Heart left ventricle (tissue), 16 donors: ENCODE measurements at regions not wholly inside any gene's neighbourhood (a gene's known extent, or its start where the extent isn't known, plus 50 kb on each side); places are given as distances from the start of the nearest gene placed in this dataset.

ENCODE experiments used
- ATAC-seq, 4 donors: fragments of 200-7000 bp; cut with Tn5 transposase; one replicate each; pipeline ENCODE4 v1.9.1; 2020 to 2022; ENCODE audit warnings: moderate library complexity in 4 of 4, mild to moderate bottlenecking in 3 of 4, moderate number of reproducible peaks in 1 of 4
- DNase-seq, 5 donors: peaks; one replicate each; pipeline ENCODE4 v3.0.0-alpha.2; 2020
- H3K27ac ChIP-seq, 12 donors: fragments of 200-600 bp; sonication (generic) in 4 of 12; one replicate each; pipeline versions ENCODE4 v1.5.0 to v1.8.0; 2016 to 2022; ENCODE audit warnings: mild to moderate bottlenecking in 2 of 12
- H3K27me3 ChIP-seq, 9 donors: fragments of 200-600 bp; sonication (generic) in 2 of 9; one replicate each; pipeline versions ENCODE4 v1.5.1 to v1.8.0; 2016 to 2022; ENCODE audit warnings: mild to moderate bottlenecking in 3 of 9
- H3K36me3 ChIP-seq, 9 donors: fragments of 200-600 bp; sonication (generic) in 2 of 9; one replicate each; pipeline versions ENCODE4 v1.5.0 to v1.8.0; 2018 to 2022; ENCODE audit warnings: mild to moderate bottlenecking in 2 of 9
- H3K4me1 ChIP-seq, 12 donors: fragments of 200-600 bp; sonication (generic) in 4 of 12; one replicate each; pipeline versions ENCODE4 v1.5.0 to v1.8.0; 2016 to 2022; ENCODE audit warnings: mild to moderate bottlenecking in 3 of 12
- H3K4me3 ChIP-seq, 12 donors: fragments of 200-600 bp; sonication (generic) in 4 of 12; one replicate each; pipeline versions ENCODE4 v1.5.0 to v1.8.0; 2017 to 2022; ENCODE audit warnings: mild to moderate bottlenecking in 9 of 12, moderate library complexity in 4 of 12
- H3K9me3 ChIP-seq, 12 donors: fragments of 200-600 bp; sonication (generic) in 4 of 12; one replicate each; pipeline versions ENCODE4 v1.5.0 to v1.8.0; 2016 to 2022; ENCODE audit warnings: mild to moderate bottlenecking in 1 of 12
- POLR2A ChIP-seq, 2 donors: fragments of 450-650 bp; IDR thresholded peaks; one replicate each; pipeline ENCODE4 v1.6.1; 2017; ENCODE audit warnings: antibody characterized with exemption in 2 of 2, mild to moderate bottlenecking in 2 of 2, moderate library complexity in 2 of 2
- WGBS, 4 donors: extraction: QIAGEN DNeasy Blood & Tissue Kit in 2 of 4; methylation state at CpG; one replicate each; pipeline versions ENCODE4 v1.1.5 to v1.1.7; 2013 to 2018; 5-methylcytosine and 5-hydroxymethylcytosine counted together
- intact Hi-C, 10 donors: fragments of 100-400 bp; cut with DNase I; formaldehyde crosslinking; loops; one replicate each; pipeline versions ENCODE4 v1.11.1 to v1.14.2; 2022
- TF ChIP-seq, protein P1 (sequence below), 12 donors: fragments of 200-600 bp; sonication (generic) in 4 of 12; IDR thresholded peaks; one replicate each; pipeline versions ENCODE4 v1.5.0 to v1.8.0; 2018 to 2022; ENCODE audit warnings: antibody characterized with exemption in 12 of 12, mild to moderate bottlenecking in 5 of 12
- donor health status: ischemic (EF 13 %, LVEDD 7.1; RV severe dilation, severe dysfunction).
- donor health status: healthy with polysubstance abuse.
- donor health status: DM: no; HTN: yes; CAD: no.
- donor health status: DM: no; HTN: no; CAD: no.
- donor health status: ischemic (EF 25% LVEDD 6.9; RV normal size, moderate dysfunction).
- donor health status: ischemic (EF 25% LVEDD 5.7; RV mildly dilated, moderate dysfunction).
- donor health status: healthy.
- donor health status: DM: yes; HTN: yes; CAD: no.
- donor health status: ischemic (EF 35%, LVEDD 5.7; RV mildly dilated, moderate dysfunction).
- donor health status: nonischemic (EF 11% LVEDD 7.7; RV severe dilation, severe dysfunction).
- donor health status: DM: yes; HTN: yes; CAD: no.
- donor health status: PGD.
- donor health status: ischemic (EF 29% LVEDD 5.4; RV normal size, mild dysfunction).
- donor health status: nonischemic (EF 23%, LVEDD 6.1; RV moderate dilation, normal function).

DNA sequence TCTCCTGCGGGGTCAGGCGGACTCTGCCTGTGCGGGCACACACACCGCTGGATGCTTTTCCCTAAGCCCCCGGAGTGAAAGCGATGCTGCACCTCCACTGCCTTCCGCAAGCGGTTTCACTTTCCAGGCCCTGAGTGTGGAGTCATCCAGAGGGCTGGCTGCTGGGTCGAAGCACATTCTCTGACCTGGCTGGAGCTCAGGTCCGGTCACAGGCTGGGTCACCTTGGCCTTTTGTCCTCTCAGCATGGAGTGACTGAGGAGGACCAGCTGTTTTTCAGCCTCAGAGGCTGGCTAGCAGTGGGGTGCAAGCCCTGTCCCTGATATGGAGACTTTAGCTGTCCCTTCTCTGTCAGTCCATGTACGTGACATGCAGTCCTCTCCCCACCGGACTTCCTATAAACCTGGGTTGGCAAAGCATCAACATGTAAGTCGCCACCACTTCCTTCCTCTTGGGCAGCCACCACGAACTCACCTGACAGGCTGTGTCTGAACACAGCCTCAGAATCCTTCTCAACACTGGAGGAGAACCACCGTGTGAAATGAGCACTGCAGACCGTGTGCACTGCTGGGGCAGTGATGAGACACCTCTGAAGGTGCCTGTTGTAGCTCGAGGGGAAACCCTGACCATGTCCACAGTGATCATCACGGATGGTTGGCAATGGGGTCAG, 51.3 kb downstream of the GADD45G start:
- Histone ChIP-seq H3K4me1 (peaks cover 1 to 17% (median 7%) of the 10 kb centered on the region in 12 donors), H3K9me3 (no peaks in the 10 kb centered on the region), H3K27me3 (no peaks in the 10 kb centered on the region), H3K36me3 (no peaks in the 10 kb centered on the region), H3K27ac (no peak overlapping the region), H3K4me3 (no peak overlapping the region)
- intact Hi-C loops, result loop anchor here in 1 of 10 donors (5.0 kb wide), 1 partner anchor 49 kb away; the partner anchor contains the start of gene GADD45G
- TF ChIP-seq POLR2A (IDR thresholded peaks at IDR 0.05), result no peak
- TF ChIP-seq, protein P1, sequence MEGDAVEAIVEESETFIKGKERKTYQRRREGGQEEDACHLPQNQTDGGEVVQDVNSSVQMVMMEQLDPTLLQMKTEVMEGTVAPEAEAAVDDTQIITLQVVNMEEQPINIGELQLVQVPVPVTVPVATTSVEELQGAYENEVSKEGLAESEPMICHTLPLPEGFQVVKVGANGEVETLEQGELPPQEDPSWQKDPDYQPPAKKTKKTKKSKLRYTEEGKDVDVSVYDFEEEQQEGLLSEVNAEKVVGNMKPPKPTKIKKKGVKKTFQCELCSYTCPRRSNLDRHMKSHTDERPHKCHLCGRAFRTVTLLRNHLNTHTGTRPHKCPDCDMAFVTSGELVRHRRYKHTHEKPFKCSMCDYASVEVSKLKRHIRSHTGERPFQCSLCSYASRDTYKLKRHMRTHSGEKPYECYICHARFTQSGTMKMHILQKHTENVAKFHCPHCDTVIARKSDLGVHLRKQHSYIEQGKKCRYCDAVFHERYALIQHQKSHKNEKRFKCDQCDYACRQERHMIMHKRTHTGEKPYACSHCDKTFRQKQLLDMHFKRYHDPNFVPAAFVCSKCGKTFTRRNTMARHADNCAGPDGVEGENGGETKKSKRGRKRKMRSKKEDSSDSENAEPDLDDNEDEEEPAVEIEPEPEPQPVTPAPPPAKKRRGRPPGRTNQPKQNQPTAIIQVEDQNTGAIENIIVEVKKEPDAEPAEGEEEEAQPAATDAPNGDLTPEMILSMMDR (IDR thresholded peaks at IDR 0.05), result no peak
- WGBS, 4 donors, result 79 to 85% (median 82%) methylated on average over 17 to 18 of the region's 18 CpGs
- no peak for ATAC-seq
- DNase-seq, result no peak

- no peak for DNase-seq
- TF ChIP-seq, protein P1 (IDR thresholded peaks at IDR 0.05), result no peak
- no peak for TF ChIP-seq POLR2A (IDR thresholded peaks at IDR 0.05)
- no peak overlapping the region for H3K27ac ChIP-seq
- WGBS, 4 donors, result 89 to 94% (median 94%) methylated on average over 5 of the region's 5 CpGs
- ATAC-seq, result no peak
- no peak overlapping the region for H3K4me3 ChIP-seq
- no peaks in the 10 kb centered on the region for H3K27me3 ChIP-seq
- H3K36me3 ChIP-seq, result no peaks in the 10 kb centered on the region
- H3K9me3 ChIP-seq, result no peaks in the 10 kb centered on the region
- H3K4me1 ChIP-seq, result peaks cover 5 to 26% (median 15%) of the 10 kb centered on the region in 12 donors
- intact Hi-C loops, result loop anchor here in 1 of 10 donors (5.0 kb wide), 1 partner anchor 50 kb away; the partner anchor contains the start of gene GADD45G
Observed at GRCh38 chr9:89657295-89657694, 52.5 kb downstream of the GADD45G start.

- 83 to 93% (median 90%) methylated on average over 4 of the region's 4 CpGs for WGBS, 4 donors
- intact Hi-C loops, result loop anchor here in 1 of 10 donors (5.0 kb wide), 1 partner anchor 50 kb away; the partner anchor contains the start of gene GADD45G
Observed at GRCh38 chr9:89657765-89658164, 53.0 kb downstream of the GADD45G start.

DNA sequence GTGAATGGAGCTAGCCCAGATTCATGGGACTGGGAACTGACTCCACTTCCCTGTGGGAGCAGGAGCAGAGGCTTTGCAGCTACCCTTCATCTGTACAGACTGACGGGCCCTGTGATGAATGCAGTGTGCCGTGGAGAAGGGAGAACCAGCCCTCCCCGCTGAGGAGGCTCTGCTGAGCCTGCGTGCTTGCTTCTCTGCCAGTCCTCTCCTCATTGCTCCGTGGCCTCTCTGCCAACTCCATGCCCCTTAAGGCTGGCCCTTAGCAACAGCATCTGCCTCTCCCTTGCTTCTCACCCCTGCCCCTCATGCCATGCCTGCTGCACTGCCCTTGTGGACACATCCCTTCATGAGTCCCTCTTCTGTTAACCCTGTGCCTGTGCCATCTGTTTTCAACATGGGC, 53.6 kb downstream of the GADD45G start:
- no peak for ATAC-seq
- intact Hi-C loops, result loop anchor here in 1 of 10 donors (5.0 kb wide), 1 partner anchor 51 kb away; the partner anchor contains the start of gene GADD45G

More at GRCh38 chr9:89657765-89658164, 53.0 kb downstream of the GADD45G start:
- no peaks in the 10 kb centered on the region for H3K36me3 ChIP-seq
- no peaks in the 10 kb centered on the region for H3K27me3 ChIP-seq
- no peaks in the 10 kb centered on the region for H3K9me3 ChIP-seq
- H3K27ac ChIP-seq, result no peak overlapping the region
- no peak for DNase-seq
- peaks cover 5 to 31% (median 18%) of the 10 kb centered on the region in 12 donors for H3K4me1 ChIP-seq
- no peak overlapping the region for H3K4me3 ChIP-seq
- no peak for ATAC-seq
- TF ChIP-seq, protein P1 (IDR thresholded peaks at IDR 0.05), result no peak
- no peak for TF ChIP-seq POLR2A (IDR thresholded peaks at IDR 0.05)

More for the DNA sequence above, 53.6 kb downstream of the GADD45G start:
- H3K4me1 ChIP-seq, result peaks cover 5 to 38% (median 18%) of the 10 kb centered on the region in 12 donors
- DNase-seq, result no peak
- no peaks in the 10 kb centered on the region for H3K27me3 ChIP-seq
- TF ChIP-seq, protein P1 (IDR thresholded peaks at IDR 0.05), result no peak
- H3K9me3 ChIP-seq, result no peaks in the 10 kb centered on the region
- H3K27ac ChIP-seq, result no peak overlapping the region
- H3K4me3 ChIP-seq, result no peak overlapping the region
- H3K36me3 ChIP-seq, result no peaks in the 10 kb centered on the region
- WGBS, 4 donors, result 51 to 91% (median 83%) methylated on average over 3 to 5 of the region's 5 CpGs
